DOHH2 (cell line): ENCODE measurements at regions not wholly inside any gene's neighbourhood (a gene's known extent, or its start where the extent isn't known, plus 50 kb on each side); places are given as distances from the start of the nearest gene placed in this dataset.

Experiments used
- CTCF ChIP-seq: fragments of 200-600 bp; sonication (generic); IDR thresholded peaks from one replicate; pipeline ENCODE4 v1.5.1; 2014; ENCODE audit warnings: antibody characterized with exemption, mild to moderate bottlenecking, low read depth, low read length; ENCODE audit not compliant: poor library complexity, severe bottlenecking
- EZH2phosphoT487 ChIP-seq: fragments of 200-600 bp; sonication (generic); IDR thresholded peaks from 2 replicates; pipeline ENCODE4 v1.6.1; 2017; ENCODE audit warnings: borderline replicate concordance, mild to moderate bottlenecking, antibody characterized with exemption, low read length, moderate library complexity, mixed read lengths

DNA sequence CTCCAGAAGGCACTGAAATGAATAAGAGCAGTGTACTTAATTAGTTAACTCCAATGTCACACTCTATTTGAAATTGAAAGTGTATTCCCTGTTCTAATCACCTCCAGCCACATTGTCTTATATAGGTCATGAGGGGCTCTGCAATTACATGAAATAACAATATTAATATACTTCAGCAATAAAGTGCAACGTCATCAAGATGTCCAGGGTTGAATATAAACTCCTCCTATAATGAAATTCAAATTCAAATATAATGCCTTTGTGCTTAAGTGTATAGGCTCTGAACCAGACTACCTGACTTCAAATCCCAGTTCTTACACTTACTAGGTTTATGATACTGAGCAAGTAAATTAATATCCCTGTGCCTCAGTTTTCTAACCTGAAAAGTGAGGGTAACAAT is 195.6 kb upstream of the SMC2 start:
- TF ChIP-seq CTCF (no peak), EZH2phosphoT487 (no peak)
